ENCODE measurements at regions not wholly inside any gene's neighbourhood (a gene's known extent, or its start where the extent isn't known, plus 50 kb on each side); places are given as distances from the start of the nearest gene placed in this dataset.

- H3K9ac ChIP-seq (ENCODE audit: low read length) = no peak overlapping the region
- H3K36me3 ChIP-seq (ENCODE audit: control insufficient read depth in 1 of 2, insufficient read depth in 2 of 2, low read length in 2 of 2) = no peaks in the 10 kb centered on the region
- H3K27me3 ChIP-seq (ENCODE audit: insufficient read depth, low read length) = no peaks in the 10 kb centered on the region
- H4K91ac ChIP-seq (ENCODE audit: low read depth, low read length) = peak overlapping the region; percentile 25
- H3K4me2 ChIP-seq (ENCODE audit: low read length) = no peak overlapping the region
- no peak overlapping the region for H3K4me3 ChIP-seq (ENCODE audit: low read depth, low read length)
- peaks cover 7% of the 10 kb centered on the region for H3K79me1 ChIP-seq (ENCODE audit: low read length)
- no peaks in the 10 kb centered on the region for H3K9me3 ChIP-seq (ENCODE audit: insufficient read depth, low read depth, low read length)
- no peak overlapping the region for H3K27ac ChIP-seq (ENCODE audit: low read depth, low read length)
- H4K12ac ChIP-seq (ENCODE audit: low read depth, low read length) = no peak overlapping the region
- peaks cover 11 to 12% of the 10 kb centered on the region in 2 experiments for H3K4me1 ChIP-seq (ENCODE audit: control insufficient read depth in 1 of 2, insufficient read depth in 2 of 2, low read length in 2 of 2)
- no peaks in the 10 kb centered on the region for H3K79me2 ChIP-seq (ENCODE audit: control insufficient read depth, insufficient read depth, low read length, poor library complexity)
- no peak overlapping the region for H3K18ac ChIP-seq (ENCODE audit: low read length)
- H2AFZ ChIP-seq (ENCODE audit: insufficient read depth, low read length, poor library complexity) = no peak overlapping the region
- H2BK12ac ChIP-seq (ENCODE audit: low read length) = peak overlapping the region; percentile 70
- H3K4ac ChIP-seq (ENCODE audit: low read depth, low read length) = no peak overlapping the region
- H2AK5ac ChIP-seq (ENCODE audit: low read length) = no peak overlapping the region
- H3K23ac ChIP-seq (ENCODE audit: low read length) = no peak overlapping the region
- H2BK5ac ChIP-seq (ENCODE audit: low read depth, low read length, poor library complexity) = no peak overlapping the region
- DNase-seq = peak; percentile 25 to 33
- H2BK120ac ChIP-seq (ENCODE audit: insufficient read depth, low read length, poor library complexity) = no peak overlapping the region
- WGBS (ENCODE audit: extremely low coverage, insufficient coverage, insufficient read length) = no CpG with 5 or more reads among the region's 11 CpGs
- no peak overlapping the region for H3K14ac ChIP-seq (ENCODE audit: low read length)
- H4K8ac ChIP-seq (ENCODE audit: low read depth, low read length) = no peak overlapping the region
Measured at GRCh38 chr1:22249928-22250680, 107.2 kb upstream of the WNT4 start.

DNA sequence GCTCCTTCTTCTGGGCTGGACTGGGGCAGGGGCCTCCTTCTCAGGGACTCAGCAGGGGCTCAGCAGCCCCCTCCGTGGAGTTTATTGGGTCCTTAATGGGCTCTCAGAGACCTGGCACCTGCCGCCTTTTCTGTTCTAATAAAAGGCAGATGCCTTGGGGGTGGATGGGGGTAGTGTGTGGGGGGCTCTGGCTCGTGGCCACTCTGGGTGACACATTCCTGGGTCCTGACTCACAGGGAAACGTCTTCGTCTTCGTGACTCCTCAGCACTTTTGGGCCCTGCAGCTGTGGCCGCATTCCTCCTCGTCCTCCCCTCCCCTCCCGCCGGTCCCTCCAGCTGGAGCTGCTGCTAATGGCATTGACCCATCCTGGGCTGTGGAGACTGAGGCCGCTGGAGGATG lies 107.8 kb upstream of the WNT4 start:
- Histone ChIP-seq H3K79me1 (ENCODE audit: low read length) (peaks cover 9% of the 10 kb centered on the region), H3K23ac (ENCODE audit: low read length) (no peak overlapping the region), H4K8ac (ENCODE audit: low read depth, low read length) (no peak overlapping the region), H3K36me3 (ENCODE audit: control insufficient read depth in 1 of 2, insufficient read depth in 2 of 2, low read length in 2 of 2) (no peaks in the 10 kb centered on the region), H2AK5ac (ENCODE audit: low read length) (peak overlapping the region; percentile 38), H2BK5ac (ENCODE audit: low read depth, low read length, poor library complexity) (no peak overlapping the region), H4K91ac (ENCODE audit: low read depth, low read length) (peak overlapping the region; percentile 8), H3K4me3 (ENCODE audit: low read depth, low read length) (no peak overlapping the region), H2AFZ (ENCODE audit: insufficient read depth, low read length, poor library complexity) (no peak overlapping the region), H3K4ac (ENCODE audit: low read depth, low read length) (no peak overlapping the region), H3K27me3 (ENCODE audit: insufficient read depth, low read length) (no peaks in the 10 kb centered on the region), H3K27ac (ENCODE audit: low read depth, low read length) (no peak overlapping the region), H4K12ac (ENCODE audit: low read depth, low read length) (no peak overlapping the region), H3K9ac (ENCODE audit: low read length) (no peak overlapping the region), H3K9me3 (ENCODE audit: insufficient read depth, low read depth, low read length) (no peaks in the 10 kb centered on the region), H2BK12ac (ENCODE audit: low read length) (peak overlapping the region; percentile 70), H3K18ac (ENCODE audit: low read length) (no peak overlapping the region), H3K14ac (ENCODE audit: low read length) (no peak overlapping the region), H3K79me2 (ENCODE audit: control insufficient read depth, insufficient read depth, low read length, poor library complexity) (no peaks in the 10 kb centered on the region), H3K4me2 (ENCODE audit: low read length) (no peak overlapping the region), H2BK120ac (ENCODE audit: insufficient read depth, low read length, poor library complexity) (no peak overlapping the region), H3K4me1 (ENCODE audit: control insufficient read depth in 1 of 2, insufficient read depth in 2 of 2, low read length in 2 of 2) (peaks cover 14 to 15% of the 10 kb centered on the region in 2 experiments)
- peak; percentile 68 to 75 for DNase-seq
- no CpG with 5 or more reads among the region's 11 CpGs for WGBS (ENCODE audit: extremely low coverage, insufficient coverage, insufficient read length)

- Histone ChIP-seq H3K4ac (ENCODE audit: low read depth, low read length) (no peak overlapping the region), H2BK5ac (ENCODE audit: low read depth, low read length, poor library complexity) (no peak overlapping the region), H3K4me1 (ENCODE audit: control insufficient read depth in 1 of 2, insufficient read depth in 2 of 2, low read length in 2 of 2) (peaks cover 15 to 16% of the 10 kb centered on the region in 2 experiments), H3K4me2 (ENCODE audit: low read length) (no peak overlapping the region), H3K36me3 (ENCODE audit: control insufficient read depth in 1 of 2, insufficient read depth in 2 of 2, low read length in 2 of 2) (no peaks in the 10 kb centered on the region), H3K4me3 (ENCODE audit: low read depth, low read length) (no peak overlapping the region), H3K9me3 (ENCODE audit: insufficient read depth, low read depth, low read length) (no peaks in the 10 kb centered on the region), H4K91ac (ENCODE audit: low read depth, low read length) (no peak overlapping the region), H2AFZ (ENCODE audit: insufficient read depth, low read length, poor library complexity) (no peak overlapping the region), H4K8ac (ENCODE audit: low read depth, low read length) (no peak overlapping the region), H3K9ac (ENCODE audit: low read length) (no peak overlapping the region), H2BK12ac (ENCODE audit: low read length) (no peak overlapping the region), H3K27me3 (ENCODE audit: insufficient read depth, low read length) (no peaks in the 10 kb centered on the region), H4K12ac (ENCODE audit: low read depth, low read length) (no peak overlapping the region), H2BK120ac (ENCODE audit: insufficient read depth, low read length, poor library complexity) (no peak overlapping the region), H3K79me2 (ENCODE audit: control insufficient read depth, insufficient read depth, low read length, poor library complexity) (no peaks in the 10 kb centered on the region), H3K14ac (ENCODE audit: low read length) (no peak overlapping the region), H3K23ac (ENCODE audit: low read length) (no peak overlapping the region), H2AK5ac (ENCODE audit: low read length) (no peak overlapping the region), H3K27ac (ENCODE audit: low read depth, low read length) (no peak overlapping the region), H3K18ac (ENCODE audit: low read length) (no peak overlapping the region), H3K79me1 (ENCODE audit: low read length) (peaks cover 10% of the 10 kb centered on the region)
- no CpG with 5 or more reads among the region's 17 CpGs for WGBS (ENCODE audit: extremely low coverage, insufficient coverage, insufficient read length)
- DNase-seq = no peak
Measured at GRCh38 chr1:22252251-22252650, 109.4 kb upstream of the WNT4 start.

DNA sequence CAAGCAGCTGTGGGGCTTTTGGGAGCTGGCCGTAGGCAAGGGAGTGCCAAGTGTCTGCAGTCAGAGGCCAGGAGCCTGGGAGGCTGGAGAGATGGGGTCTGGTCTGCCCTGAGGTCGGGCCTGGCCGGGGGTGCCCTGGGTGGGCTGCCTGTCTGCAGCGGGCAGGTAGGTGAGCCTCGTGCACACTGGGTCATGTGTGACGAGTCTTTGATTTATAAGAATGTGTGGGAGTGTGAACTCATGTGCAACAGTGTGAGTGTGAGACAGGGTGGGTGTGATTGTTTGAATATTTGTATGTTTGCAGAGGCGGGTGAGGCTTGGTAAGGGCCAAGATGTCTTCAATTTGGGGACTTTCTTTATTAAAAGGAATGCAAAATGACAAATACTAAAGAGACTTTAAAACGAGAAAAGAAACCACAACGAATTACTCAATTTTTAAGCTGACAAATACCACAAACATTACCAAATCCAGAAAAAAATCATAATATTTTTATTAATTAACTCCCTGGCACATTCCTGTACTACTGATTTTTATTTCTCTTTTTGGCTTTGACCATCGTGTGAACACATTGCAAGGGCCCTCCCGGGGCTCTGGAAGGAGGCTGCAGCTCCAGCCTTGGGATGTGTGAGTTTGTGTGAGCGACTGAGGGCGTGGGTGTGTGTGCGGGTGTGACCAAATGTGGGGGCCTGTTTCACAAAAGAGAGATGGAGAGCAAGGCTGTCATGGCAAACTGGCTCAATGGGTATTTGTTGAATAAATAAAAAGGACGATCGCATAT lies 110.3 kb upstream of the WNT4 start:
- Histone ChIP-seq H3K79me1 (ENCODE audit: low read length) (peaks cover 10% of the 10 kb centered on the region), H3K18ac (ENCODE audit: low read length) (no peak overlapping the region), H3K4me3 (ENCODE audit: low read depth, low read length) (no peak overlapping the region), H3K36me3 (ENCODE audit: control insufficient read depth in 1 of 2, insufficient read depth in 2 of 2, low read length in 2 of 2) (no peaks in the 10 kb centered on the region), H3K9ac (ENCODE audit: low read length) (no peak overlapping the region), H4K8ac (ENCODE audit: low read depth, low read length) (no peak overlapping the region), H4K91ac (ENCODE audit: low read depth, low read length) (peak overlapping the region; percentile 37), H3K9me3 (ENCODE audit: insufficient read depth, low read depth, low read length) (no peaks in the 10 kb centered on the region), H3K27me3 (ENCODE audit: insufficient read depth, low read length) (no peaks in the 10 kb centered on the region), H2BK12ac (ENCODE audit: low read length) (no peak overlapping the region), H2AFZ (ENCODE audit: insufficient read depth, low read length, poor library complexity) (no peak overlapping the region), H3K4ac (ENCODE audit: low read depth, low read length) (no peak overlapping the region), H3K14ac (ENCODE audit: low read length) (no peak overlapping the region), H2AK5ac (ENCODE audit: low read length) (peak overlapping the region; percentile 58), H4K12ac (ENCODE audit: low read depth, low read length) (no peak overlapping the region), H3K23ac (ENCODE audit: low read length) (no peak overlapping the region), H3K27ac (ENCODE audit: low read depth, low read length) (no peak overlapping the region), H3K4me2 (ENCODE audit: low read length) (no peak overlapping the region), H3K4me1 (ENCODE audit: control insufficient read depth in 1 of 2, insufficient read depth in 2 of 2, low read length in 2 of 2) (peaks cover 15 to 16% of the 10 kb centered on the region in 2 experiments), H3K79me2 (ENCODE audit: control insufficient read depth, insufficient read depth, low read length, poor library complexity) (no peaks in the 10 kb centered on the region), H2BK120ac (ENCODE audit: insufficient read depth, low read length, poor library complexity) (no peak overlapping the region), H2BK5ac (ENCODE audit: low read depth, low read length, poor library complexity) (no peak overlapping the region)
- WGBS (ENCODE audit: extremely low coverage, insufficient coverage, insufficient read length) = no CpG with 5 or more reads among the region's 16 CpGs
- no peak for DNase-seq
